SJCRH30 (cell line): ENCODE measurements at regions not wholly inside any gene's neighbourhood (a gene's known extent, or its start where the extent isn't known, plus 50 kb on each side); places are given as distances from the start of the nearest gene placed in this dataset.
"Not testable (repeated sequence)": the region's sequence is repeated elsewhere in the genome, so short reads cannot be mapped to it uniquely, and the experiment has no call there.

Experiments
- DNase-seq, 2 experiments: peaks; one replicate each; pipeline ENCODE4 v3.0.0-alpha.2; 2015 to 2020
- H3K27ac ChIP-seq: fragments of 250-450 bp; sonication (Bioruptor Pico); 2 replicates; pipeline ENCODE4 v1.5.1; 2020; ENCODE audit warnings: mild to moderate bottlenecking, moderate library complexity
- H3K27me3 ChIP-seq: fragments of 250-450 bp; sonication (Bioruptor Pico); 2 replicates; pipeline ENCODE4 v1.5.1; 2020; ENCODE audit warnings: mild to moderate bottlenecking, moderate library complexity
- H3K36me3 ChIP-seq: fragments of 250-450 bp; sonication (Bioruptor Pico); 2 replicates; pipeline ENCODE4 v1.5.1; 2020; ENCODE audit warnings: mild to moderate bottlenecking, moderate library complexity
- H3K4me1 ChIP-seq: fragments of 250-450 bp; sonication (Bioruptor Pico); 2 replicates; pipeline ENCODE4 v1.5.1; 2020; ENCODE audit warnings: mild to moderate bottlenecking, moderate library complexity
- H3K4me3 ChIP-seq: fragments of 250-450 bp; sonication (Bioruptor Pico); 2 replicates; pipeline ENCODE4 v1.5.1; 2020; ENCODE audit warnings: mild to moderate bottlenecking, moderate library complexity
- H3K9me3 ChIP-seq: fragments of 250-450 bp; sonication (Bioruptor Pico); replicated peaks from 2 replicates; pipeline ENCODE4 v1.5.1; 2020; ENCODE audit warnings: mild to moderate bottlenecking, moderate library complexity

- H3K9me3 ChIP-seq = no peaks in the 10 kb centered on the region
- no peak overlapping the region for H3K27ac ChIP-seq
- no peaks in the 10 kb centered on the region for H3K36me3 ChIP-seq
Measured at GRCh38 chr3:152200476-152201420, 68.0 kb upstream of the MBNL1 start.

GRCh38 chr3:152202976-152203626 is 65.6 kb upstream of the MBNL1 start:
- no peak overlapping the region for H3K4me3 ChIP-seq
- H3K27ac ChIP-seq = no peak overlapping the region
- H3K9me3 ChIP-seq = no peaks in the 10 kb centered on the region
- no peaks in the 10 kb centered on the region for H3K27me3 ChIP-seq
- no peaks in the 10 kb centered on the region for H3K4me1 ChIP-seq
- DNase-seq = no peak
- no peaks in the 10 kb centered on the region for H3K36me3 ChIP-seq

More at GRCh38 chr3:152200476-152201420, 68.0 kb upstream of the MBNL1 start:
- no peaks in the 10 kb centered on the region for H3K4me1 ChIP-seq
- H3K4me3 ChIP-seq = no peak overlapping the region
- no peaks in the 10 kb centered on the region for H3K27me3 ChIP-seq
- DNase-seq = no peak

- H3K9me3 ChIP-seq = no peaks in the 10 kb centered on the region
- no peak for DNase-seq
- no peak overlapping the region for H3K4me3 ChIP-seq
Measured at GRCh38 chr3:152203652-152204051, 65.1 kb upstream of the MBNL1 start.

GRCh38 chr3:152204218-152204617 is 64.5 kb upstream of the MBNL1 start:
- H3K27ac ChIP-seq = no peak overlapping the region
- no peaks in the 10 kb centered on the region for H3K36me3 ChIP-seq
- H3K9me3 ChIP-seq = no peaks in the 10 kb centered on the region
- H3K27me3 ChIP-seq = no peaks in the 10 kb centered on the region
- DNase-seq = no peak
- H3K4me1 ChIP-seq = no peaks in the 10 kb centered on the region
- no peak overlapping the region for H3K4me3 ChIP-seq

More at GRCh38 chr3:152203652-152204051, 65.1 kb upstream of the MBNL1 start:
- Histone ChIP-seq H3K27me3 (no peaks in the 10 kb centered on the region), H3K36me3 (no peaks in the 10 kb centered on the region), H3K4me1 (no peaks in the 10 kb centered on the region), H3K27ac (no peak overlapping the region)

- Histone ChIP-seq H3K4me1 (no peaks in the 10 kb centered on the region), H3K27me3 (no peaks in the 10 kb centered on the region), H3K36me3 (no peaks in the 10 kb centered on the region), H3K9me3 (no peaks in the 10 kb centered on the region), H3K4me3 (no peak overlapping the region), H3K27ac (no peak overlapping the region)
- no peak for DNase-seq
Measured at GRCh38 chr3:152205097-152205593, 63.6 kb upstream of the MBNL1 start.

GRCh38 chr3:152206243-152206760 is 62.4 kb upstream of the MBNL1 start:
- Histone ChIP-seq H3K36me3 (no peaks in the 10 kb centered on the region), H3K27me3 (no peaks in the 10 kb centered on the region), H3K4me1 (no peaks in the 10 kb centered on the region), H3K9me3 (no peaks in the 10 kb centered on the region), H3K27ac (no peak overlapping the region), H3K4me3 (no peak overlapping the region)
- no peak for DNase-seq

GRCh38 chr3:152208439-152208838 is 60.3 kb upstream of the MBNL1 start:
- Histone ChIP-seq H3K27ac (no peak overlapping the region), H3K4me1 (no peaks in the 10 kb centered on the region), H3K9me3 (no peaks in the 10 kb centered on the region), H3K27me3 (no peaks in the 10 kb centered on the region), H3K36me3 (no peaks in the 10 kb centered on the region), H3K4me3 (no peak overlapping the region)
- no peak for DNase-seq

- no peaks in the 10 kb centered on the region for H3K36me3 ChIP-seq
- H3K9me3 ChIP-seq = no peaks in the 10 kb centered on the region
- no peaks in the 10 kb centered on the region for H3K4me1 ChIP-seq
- DNase-seq = peak in 1 of 2 experiments; percentile 26
- no peak overlapping the region for H3K27ac ChIP-seq
- no peaks in the 10 kb centered on the region for H3K27me3 ChIP-seq
- no peak overlapping the region for H3K4me3 ChIP-seq
Measured at GRCh38 chr3:152209060-152209459, 59.7 kb upstream of the MBNL1 start.

GRCh38 chr3:152209776-152210175 is 59.0 kb upstream of the MBNL1 start:
- DNase-seq = no peak
- no peaks in the 10 kb centered on the region for H3K36me3 ChIP-seq
- no peaks in the 10 kb centered on the region for H3K4me1 ChIP-seq
- no peaks in the 10 kb centered on the region for H3K9me3 ChIP-seq
- H3K27ac ChIP-seq = no peak overlapping the region
- H3K4me3 ChIP-seq = no peak overlapping the region
- no peaks in the 10 kb centered on the region for H3K27me3 ChIP-seq

GRCh38 chr3:152210697-152211096 is 58.0 kb upstream of the MBNL1 start:
- no peak overlapping the region for H3K27ac ChIP-seq
- no peaks in the 10 kb centered on the region for H3K36me3 ChIP-seq
- no peak overlapping the region for H3K4me3 ChIP-seq
- H3K4me1 ChIP-seq = no peaks in the 10 kb centered on the region
- no peaks in the 10 kb centered on the region for H3K27me3 ChIP-seq
- DNase-seq = no peak
- H3K9me3 ChIP-seq = no peaks in the 10 kb centered on the region

GRCh38 chr3:152211655-152212054 is 57.1 kb upstream of the MBNL1 start:
- H3K4me1 ChIP-seq = no peaks in the 10 kb centered on the region
- H3K9me3 ChIP-seq = no peaks in the 10 kb centered on the region
- no peak overlapping the region for H3K27ac ChIP-seq
- no peak overlapping the region for H3K4me3 ChIP-seq
- H3K36me3 ChIP-seq = no peaks in the 10 kb centered on the region
- no peak for DNase-seq
- H3K27me3 ChIP-seq = no peaks in the 10 kb centered on the region

GRCh38 chr3:152213203-152213602 is 55.5 kb upstream of the MBNL1 start:
- no peak for DNase-seq
- Histone ChIP-seq H3K27me3 (no peaks in the 10 kb centered on the region), H3K9me3 (no peaks in the 10 kb centered on the region)

GRCh38 chr3:152213938-152214337 is 54.8 kb upstream of the MBNL1 start:
- Histone ChIP-seq H3K9me3 (no peaks in the 10 kb centered on the region), H3K27me3 (no peaks in the 10 kb centered on the region), H3K36me3 (no peaks in the 10 kb centered on the region), H3K27ac (no peak overlapping the region), H3K4me3 (no peak overlapping the region), H3K4me1 (no peaks in the 10 kb centered on the region)
- no peak for DNase-seq

More at GRCh38 chr3:152213203-152213602, 55.5 kb upstream of the MBNL1 start:
- Histone ChIP-seq H3K4me3 (no peak overlapping the region), H3K4me1 (no peaks in the 10 kb centered on the region), H3K36me3 (no peaks in the 10 kb centered on the region), H3K27ac (no peak overlapping the region)

- not testable (repeated sequence) for H3K4me1 ChIP-seq, DNase-seq, H3K27ac ChIP-seq, H3K27me3 ChIP-seq, H3K4me3 ChIP-seq, H3K9me3 ChIP-seq, H3K36me3 ChIP-seq
Measured at GRCh38 chr3:152216960-152217865, 51.5 kb upstream of the MBNL1 start.
